GM12875 (cell line): ENCODE measurements at regions not wholly inside any gene's neighbourhood (a gene's known extent, or its start where the extent isn't known, plus 50 kb on each side); places are given as distances from the start of the nearest gene placed in this dataset.

ENCODE experiments used
- H3K4me3 ChIP-seq: one replicate; pipeline ENCODE4 v1.5.1; 2011; ENCODE audit warnings: low read depth, low read length, control low read depth
- TF ChIP-seq, protein P1 (sequence below): IDR thresholded peaks from 2 replicates; pipeline ENCODE4 v1.5.1; 2011; ENCODE audit warnings: low read depth, mild to moderate bottlenecking, control low read depth, inconsistent platforms, low read length, moderate library complexity, borderline replicate concordance; ENCODE audit not compliant: insufficient read depth

GRCh38 chr5:52674815-52675545 is 112.7 kb upstream of the ITGA1 start:
- TF ChIP-seq, protein P1, sequence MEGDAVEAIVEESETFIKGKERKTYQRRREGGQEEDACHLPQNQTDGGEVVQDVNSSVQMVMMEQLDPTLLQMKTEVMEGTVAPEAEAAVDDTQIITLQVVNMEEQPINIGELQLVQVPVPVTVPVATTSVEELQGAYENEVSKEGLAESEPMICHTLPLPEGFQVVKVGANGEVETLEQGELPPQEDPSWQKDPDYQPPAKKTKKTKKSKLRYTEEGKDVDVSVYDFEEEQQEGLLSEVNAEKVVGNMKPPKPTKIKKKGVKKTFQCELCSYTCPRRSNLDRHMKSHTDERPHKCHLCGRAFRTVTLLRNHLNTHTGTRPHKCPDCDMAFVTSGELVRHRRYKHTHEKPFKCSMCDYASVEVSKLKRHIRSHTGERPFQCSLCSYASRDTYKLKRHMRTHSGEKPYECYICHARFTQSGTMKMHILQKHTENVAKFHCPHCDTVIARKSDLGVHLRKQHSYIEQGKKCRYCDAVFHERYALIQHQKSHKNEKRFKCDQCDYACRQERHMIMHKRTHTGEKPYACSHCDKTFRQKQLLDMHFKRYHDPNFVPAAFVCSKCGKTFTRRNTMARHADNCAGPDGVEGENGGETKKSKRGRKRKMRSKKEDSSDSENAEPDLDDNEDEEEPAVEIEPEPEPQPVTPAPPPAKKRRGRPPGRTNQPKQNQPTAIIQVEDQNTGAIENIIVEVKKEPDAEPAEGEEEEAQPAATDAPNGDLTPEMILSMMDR = no peak
- H3K4me3 ChIP-seq = no peak overlapping the region

- H3K4me3 ChIP-seq = no peak overlapping the region
- TF ChIP-seq, protein P1 = no peak
These were observed 105.2 kb upstream of the ITGA1 start for GRCh38 chr5:52682492-52682891.

GRCh38 chr5:52684051-52684450 is 103.7 kb upstream of the ITGA1 start:
- TF ChIP-seq, protein P1 = no peak
- no peak overlapping the region for H3K4me3 ChIP-seq

DNA sequence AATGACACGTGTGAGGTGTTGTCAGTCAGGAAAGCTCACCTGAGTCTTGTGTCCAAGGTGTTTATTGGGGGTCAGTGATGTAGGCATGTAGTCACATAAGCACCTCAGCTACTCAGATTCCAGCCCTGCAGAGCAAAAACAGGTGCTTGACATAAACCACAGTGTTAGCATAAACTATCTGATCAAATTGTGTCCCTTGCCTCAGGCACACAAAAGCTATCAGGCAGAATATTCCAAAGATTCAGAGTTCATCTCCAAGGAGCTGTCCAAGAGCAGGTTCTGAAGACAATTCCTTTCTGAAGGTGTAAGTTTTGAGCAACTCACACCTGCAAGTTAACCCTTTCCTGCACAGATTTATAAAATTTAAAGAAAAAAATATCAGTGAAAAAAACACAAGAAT is 102.2 kb upstream of the ITGA1 start:
- TF ChIP-seq, protein P1 = no peak
- H3K4me3 ChIP-seq = no peak overlapping the region

DNA sequence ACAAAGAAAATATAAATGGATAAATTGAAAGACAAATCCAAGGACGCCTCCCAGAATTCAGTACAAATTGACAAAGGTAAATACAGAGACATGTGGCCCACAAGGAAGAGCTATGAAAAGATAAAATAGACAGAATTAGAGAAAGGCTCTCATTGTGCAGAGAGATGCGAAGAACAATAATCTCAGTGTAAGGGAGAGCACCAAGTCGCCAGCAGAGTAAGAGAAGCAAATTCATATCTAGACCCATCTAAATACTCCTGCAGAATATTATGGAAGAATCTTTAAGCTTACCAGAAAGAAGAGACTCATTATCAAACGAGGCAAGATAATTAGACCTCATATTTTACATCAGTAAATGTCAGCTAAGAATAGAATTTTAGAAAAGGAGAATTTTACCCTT is 101.7 kb upstream of the ITGA1 start:
- TF ChIP-seq, protein P1 = no peak
- no peak overlapping the region for H3K4me3 ChIP-seq

- TF ChIP-seq, protein P1 = no peak
- no peak overlapping the region for H3K4me3 ChIP-seq
These were observed 97.4 kb upstream of the ITGA1 start for GRCh38 chr5:52690236-52690768.

- TF ChIP-seq, protein P1 = no peak
These were observed 95.7 kb upstream of the ITGA1 start for GRCh38 chr5:52692039-52692438.

More at GRCh38 chr5:52692039-52692438, 95.7 kb upstream of the ITGA1 start:
- no peak overlapping the region for H3K4me3 ChIP-seq
